Calu3 (cell line): ENCODE measurements at regions not wholly inside any gene's neighbourhood (a gene's known extent, or its start where the extent isn't known, plus 50 kb on each side); places are given as distances from the start of the nearest gene placed in this dataset.

ENCODE experiments used
- BruUV-seq: library from RNA; stranded (reverse); fragments of 400-500 nt; replicated peaks from 2 replicates; lab custom pipeline; 2021; lab: Mats Ljungman, UMichigan
- CTCF ChIA-PET: fragments of 300-600 bp; sonication (Branson Sonifier 250); formaldehyde crosslinking; loops from one replicate; lab custom pipeline; 2022; ENCODE audit warnings: antibody characterized with exemption; lab: Charles Lee
- DNase-seq: peaks from one replicate; pipeline ENCODE4 v3.0.0; 2022
- H3K27ac Mint-ChIP-seq: one replicate; pipeline ENCODE4 v1.8.0; 2022; ENCODE audit warnings: mixed read lengths; ENCODE audit not compliant: unreplicated experiment
- H3K27me3 Mint-ChIP-seq: one replicate; pipeline ENCODE4 v1.8.0; 2022; ENCODE audit warnings: mixed read lengths; ENCODE audit not compliant: unreplicated experiment
- H3K36me3 Mint-ChIP-seq: one replicate; pipeline ENCODE4 v1.8.0; 2022; ENCODE audit warnings: mild to moderate bottlenecking, moderate library complexity, mixed read lengths; ENCODE audit not compliant: insufficient read depth, unreplicated experiment
- H3K4me1 Mint-ChIP-seq: one replicate; pipeline ENCODE4 v1.8.0; 2022; ENCODE audit warnings: mild to moderate bottlenecking, low read depth, mixed read lengths; ENCODE audit not compliant: unreplicated experiment
- H3K4me3 Mint-ChIP-seq: one replicate; pipeline ENCODE4 v1.8.0; 2022; ENCODE audit warnings: mild to moderate bottlenecking, low read depth, moderate library complexity, mixed read lengths; ENCODE audit not compliant: unreplicated experiment
- H3K9me3 Mint-ChIP-seq: one replicate; pipeline ENCODE4 v1.8.0; 2022; ENCODE audit warnings: low read depth, mixed read lengths; ENCODE audit not compliant: unreplicated experiment
- CTCF ChIP-seq: fragments of 200-600 bp; IDR thresholded peaks from one replicate; pipeline ENCODE4 v1.8.0; 2022; ENCODE audit warnings: antibody characterized with exemption; ENCODE audit not compliant: unreplicated experiment
- intact Hi-C: fragments of 100-400 bp; cut with micrococcal nuclease; formaldehyde crosslinking; loops from one replicate; pipeline ENCODE4 v1.10.0; 2022; ENCODE audit not compliant: unreplicated experiment

- H3K4me1 Mint-ChIP-seq: no peaks in the 10 kb centered on the region
- CTCF ChIA-PET: no interaction called here
- no TSS peak for BruUV-seq
- H3K9me3 Mint-ChIP-seq: peaks cover 2% of the 10 kb centered on the region
- H3K27me3 Mint-ChIP-seq: peaks cover 89% of the 10 kb centered on the region
- no peak for TF ChIP-seq CTCF
- DNase-seq: no peak
- H3K27ac Mint-ChIP-seq: no peak overlapping the region
- H3K4me3 Mint-ChIP-seq: no peak overlapping the region
- intact Hi-C loops: no loop called here
- no peaks in the 10 kb centered on the region for H3K36me3 Mint-ChIP-seq
Measured at GRCh38 chr22:49717322-49717919, 110.3 kb downstream of the BRD1 start.

- CTCF ChIA-PET: no interaction called here
- no peak for TF ChIP-seq CTCF
- H3K9me3 Mint-ChIP-seq: peaks cover 2% of the 10 kb centered on the region
- peaks cover 89% of the 10 kb centered on the region for H3K27me3 Mint-ChIP-seq
- no peak overlapping the region for H3K4me3 Mint-ChIP-seq
- BruUV-seq: no TSS peak
- intact Hi-C loops: no loop called here
- DNase-seq: no peak
- no peaks in the 10 kb centered on the region for H3K4me1 Mint-ChIP-seq
- no peaks in the 10 kb centered on the region for H3K36me3 Mint-ChIP-seq
- no peak overlapping the region for H3K27ac Mint-ChIP-seq
Measured at GRCh38 chr22:49716441-49716840, 111.2 kb downstream of the BRD1 start.

DNA sequence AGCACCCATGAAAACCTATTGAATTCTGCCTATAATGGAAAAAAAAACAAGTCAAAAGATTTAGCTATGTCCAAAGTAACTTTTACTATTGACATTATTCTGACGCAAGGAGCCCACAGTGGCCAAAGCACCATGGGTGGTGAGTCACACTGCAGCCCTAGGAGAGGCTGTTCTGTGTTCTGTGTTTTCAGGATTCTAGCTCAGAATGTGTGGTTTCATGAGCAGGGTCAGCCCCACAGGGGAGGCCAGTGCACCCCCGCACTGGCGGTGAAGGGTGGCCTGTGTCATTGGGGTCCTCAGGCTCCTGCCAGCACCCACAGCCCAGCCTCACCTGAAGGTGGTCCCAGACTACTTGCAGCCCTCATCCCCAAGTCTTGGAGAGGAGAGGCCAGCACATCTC is 112.2 kb downstream of the BRD1 start:
- no peak for DNase-seq
- intact Hi-C loops: no loop called here
- BruUV-seq: no TSS peak
- CTCF ChIA-PET: interaction anchor here (0.6 to 1.0 kb wide), 2 partner anchors 10 to 951 kb away, joined by 3 to 4 read pairs; no protein-coding TSS in a partner anchor
- peaks cover 2% of the 10 kb centered on the region for H3K9me3 Mint-ChIP-seq
- no peak overlapping the region for H3K4me3 Mint-ChIP-seq
- no peak overlapping the region for H3K27ac Mint-ChIP-seq
- no peaks in the 10 kb centered on the region for H3K4me1 Mint-ChIP-seq
- peaks cover 94% of the 10 kb centered on the region for H3K27me3 Mint-ChIP-seq
- H3K36me3 Mint-ChIP-seq: no peaks in the 10 kb centered on the region
- no peak for TF ChIP-seq CTCF

DNA sequence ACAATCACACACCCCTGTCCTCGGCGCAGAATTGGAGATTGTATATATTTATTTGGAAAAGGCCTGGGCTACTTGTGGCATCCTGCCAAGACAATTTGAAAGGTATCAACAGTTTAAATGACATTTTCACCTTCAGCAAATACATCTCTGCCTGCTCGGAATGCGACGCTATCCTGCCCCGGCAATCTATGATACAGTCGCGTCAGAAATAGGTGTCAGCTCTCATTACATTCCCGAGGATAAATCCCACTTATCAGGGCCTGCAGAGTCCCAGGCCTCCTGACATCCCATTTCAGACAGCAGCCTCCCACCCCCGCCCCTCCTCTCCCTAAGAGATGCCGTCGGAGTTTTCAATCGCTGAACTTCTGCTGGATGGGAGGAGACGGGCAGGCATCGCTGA is 114.7 kb downstream of the BRD1 start:
- no peaks in the 10 kb centered on the region for H3K4me1 Mint-ChIP-seq
- CTCF ChIA-PET: no interaction called here
- no peak overlapping the region for H3K4me3 Mint-ChIP-seq
- no peaks in the 10 kb centered on the region for H3K36me3 Mint-ChIP-seq
- H3K27me3 Mint-ChIP-seq: peaks cover 94% of the 10 kb centered on the region
- H3K27ac Mint-ChIP-seq: no peak overlapping the region
- intact Hi-C loops: no loop called here
- no TSS peak for BruUV-seq
- no peak for DNase-seq
- no peak for TF ChIP-seq CTCF
- H3K9me3 Mint-ChIP-seq: peaks cover 2% of the 10 kb centered on the region
